Left kidney (tissue), 1 donor: ENCODE measurements at regions not wholly inside any gene's neighbourhood (a gene's known extent, or its start where the extent isn't known, plus 50 kb on each side); places are given as distances from the start of the nearest gene placed in this dataset.

Experiments
- DNase-seq: peaks from one replicate; pipeline ENCODE4 v3.0.0-alpha.2; 2013

- no peak for DNase-seq
These were observed 1634.5 kb upstream of the LRRTM3 start for GRCh38 chr10:65291286-65291685.

- DNase-seq: no peak
These were observed 1633.3 kb upstream of the LRRTM3 start for GRCh38 chr10:65292551-65292950.

- no peak for DNase-seq
These were observed 1631.5 kb upstream of the LRRTM3 start for GRCh38 chr10:65294329-65294728.

GRCh38 chr10:65301181-65301580, 1624.7 kb upstream of the LRRTM3 start:
- no peak for DNase-seq

GRCh38 chr10:65306201-65306600, 1619.6 kb upstream of the LRRTM3 start:
- DNase-seq: no peak

GRCh38 chr10:65312876-65313275, 1613.0 kb upstream of the LRRTM3 start:
- no peak for DNase-seq

GRCh38 chr10:65313406-65313805, 1612.4 kb upstream of the LRRTM3 start:
- no peak for DNase-seq

GRCh38 chr10:65314253-65314652, 1611.6 kb upstream of the LRRTM3 start:
- DNase-seq: no peak

- DNase-seq: no peak
These were observed 1606.3 kb upstream of the LRRTM3 start for GRCh38 chr10:65319493-65319892.

- DNase-seq: no peak
These were observed 1605.4 kb upstream of the LRRTM3 start for GRCh38 chr10:65320236-65321026.

- DNase-seq: no peak
These were observed 1602.0 kb upstream of the LRRTM3 start for GRCh38 chr10:65323802-65324201.

- no peak for DNase-seq
These were observed 1599.9 kb upstream of the LRRTM3 start for GRCh38 chr10:65325913-65326312.

GRCh38 chr10:65328486-65328885, 1597.3 kb upstream of the LRRTM3 start:
- DNase-seq: no peak

GRCh38 chr10:65335311-65335710, 1590.5 kb upstream of the LRRTM3 start:
- DNase-seq: no peak

GRCh38 chr10:65340340-65340739, 1585.5 kb upstream of the LRRTM3 start:
- no peak for DNase-seq

- no peak for DNase-seq
These were observed 1584.4 kb upstream of the LRRTM3 start for GRCh38 chr10:65341323-65341925.

GRCh38 chr10:65342245-65342644, 1583.6 kb upstream of the LRRTM3 start:
- DNase-seq: no peak

GRCh38 chr10:65346466-65346865, 1579.4 kb upstream of the LRRTM3 start:
- DNase-seq: no peak

- no peak for DNase-seq
These were observed 1577.2 kb upstream of the LRRTM3 start for GRCh38 chr10:65348637-65349036.

GRCh38 chr10:65350611-65351010, 1575.2 kb upstream of the LRRTM3 start:
- peak; percentile 27 for DNase-seq

- no peak for DNase-seq
These were observed 1570.6 kb upstream of the LRRTM3 start for GRCh38 chr10:65355141-65355680.

- DNase-seq: no peak
These were observed 1567.3 kb upstream of the LRRTM3 start for GRCh38 chr10:65358565-65358964.

GRCh38 chr10:65360497-65360896, 1565.3 kb upstream of the LRRTM3 start:
- DNase-seq: no peak

- no peak for DNase-seq
These were observed 1560.0 kb upstream of the LRRTM3 start for GRCh38 chr10:65365878-65366277.
